ENCODE measurements at regions not wholly inside any gene's neighbourhood (a gene's known extent, or its start where the extent isn't known, plus 50 kb on each side); places are given as distances from the start of the nearest gene placed in this dataset.

DNA sequence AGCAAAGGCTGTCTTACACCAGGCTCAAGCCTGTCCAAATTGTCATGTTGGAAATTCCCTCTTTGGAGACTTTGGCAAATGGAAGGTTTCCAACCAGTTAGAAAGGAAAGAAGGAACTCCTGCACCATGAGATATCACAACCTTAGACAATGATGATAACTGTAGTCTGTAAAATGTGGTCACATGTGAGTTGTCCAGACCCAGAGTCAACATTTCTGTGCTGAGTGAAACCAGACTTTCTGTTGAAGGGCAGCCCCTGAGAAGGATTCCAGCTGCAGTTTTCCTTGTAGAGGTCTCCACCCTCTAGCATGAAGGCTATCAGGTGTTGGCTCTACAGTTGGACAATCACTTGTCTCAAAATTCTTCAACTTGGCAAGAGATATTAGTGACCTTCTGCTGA, 82.4 kb downstream of the SOX3 start:
- TF ChIP-seq, protein P1, sequence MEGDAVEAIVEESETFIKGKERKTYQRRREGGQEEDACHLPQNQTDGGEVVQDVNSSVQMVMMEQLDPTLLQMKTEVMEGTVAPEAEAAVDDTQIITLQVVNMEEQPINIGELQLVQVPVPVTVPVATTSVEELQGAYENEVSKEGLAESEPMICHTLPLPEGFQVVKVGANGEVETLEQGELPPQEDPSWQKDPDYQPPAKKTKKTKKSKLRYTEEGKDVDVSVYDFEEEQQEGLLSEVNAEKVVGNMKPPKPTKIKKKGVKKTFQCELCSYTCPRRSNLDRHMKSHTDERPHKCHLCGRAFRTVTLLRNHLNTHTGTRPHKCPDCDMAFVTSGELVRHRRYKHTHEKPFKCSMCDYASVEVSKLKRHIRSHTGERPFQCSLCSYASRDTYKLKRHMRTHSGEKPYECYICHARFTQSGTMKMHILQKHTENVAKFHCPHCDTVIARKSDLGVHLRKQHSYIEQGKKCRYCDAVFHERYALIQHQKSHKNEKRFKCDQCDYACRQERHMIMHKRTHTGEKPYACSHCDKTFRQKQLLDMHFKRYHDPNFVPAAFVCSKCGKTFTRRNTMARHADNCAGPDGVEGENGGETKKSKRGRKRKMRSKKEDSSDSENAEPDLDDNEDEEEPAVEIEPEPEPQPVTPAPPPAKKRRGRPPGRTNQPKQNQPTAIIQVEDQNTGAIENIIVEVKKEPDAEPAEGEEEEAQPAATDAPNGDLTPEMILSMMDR (IDR thresholded peaks at IDR 0.05; ENCODE audit: poor library complexity) = no peak
- TF ChIP-seq EZH2 (IDR thresholded peaks at IDR 0.05; ENCODE audit: borderline replicate concordance) = no peak
- no peak for TF ChIP-seq EZH2phosphoT487 (IDR thresholded peaks at IDR 0.05; ENCODE audit: low read depth, severe bottlenecking, unreplicated experiment)
